ENCODE measurements at regions not wholly inside any gene's neighbourhood (a gene's known extent, or its start where the extent isn't known, plus 50 kb on each side); places are given as distances from the start of the nearest gene placed in this dataset.
"Not testable (repeated sequence)": the region's sequence is repeated elsewhere in the genome, so short reads cannot be mapped to it uniquely, and the experiment has no call there.

- no peak for DNase-seq
These were observed 51.1 kb upstream of the NUDT6 start for GRCh38 chr4:122973465-122973864.

GRCh38 chr4:122976111-122976510 is 53.7 kb upstream of the NUDT6 start:
- no peak for DNase-seq

GRCh38 chr4:122977103-122977502 is 54.7 kb upstream of the NUDT6 start:
- no peak for DNase-seq

- DNase-seq: no peak
These were observed 55.7 kb upstream of the NUDT6 start for GRCh38 chr4:122978109-122978508.

GRCh38 chr4:122978789-122979188 is 56.4 kb upstream of the NUDT6 start:
- no peak for DNase-seq

- no peak for DNase-seq
These were observed 58.5 kb upstream of the NUDT6 start for GRCh38 chr4:122980860-122981259.

- no peak for DNase-seq
These were observed 66.3 kb upstream of the NUDT6 start for GRCh38 chr4:122988696-122989095.

GRCh38 chr4:122990891-122991290 is 68.5 kb upstream of the NUDT6 start:
- no peak for DNase-seq

GRCh38 chr4:122992057-122992456 is 69.7 kb upstream of the NUDT6 start:
- DNase-seq: no peak

GRCh38 chr4:122992641-122993040 is 70.2 kb upstream of the NUDT6 start:
- no peak for DNase-seq

GRCh38 chr4:122996350-122996749 is 74.0 kb upstream of the NUDT6 start:
- DNase-seq: no peak

- peak; percentile 59 for DNase-seq
These were observed 75.2 kb upstream of the NUDT6 start for GRCh38 chr4:122997463-122998101.

GRCh38 chr4:123004079-123004478 is 81.7 kb upstream of the NUDT6 start:
- not testable (repeated sequence) for DNase-seq

- not testable (repeated sequence) for DNase-seq
These were observed 82.7 kb upstream of the NUDT6 start for GRCh38 chr4:123005126-123005525.

GRCh38 chr4:123007679-123008078 is 85.3 kb upstream of the NUDT6 start:
- DNase-seq: no peak

- not testable (repeated sequence) for DNase-seq
These were observed 90.0 kb upstream of the NUDT6 start for GRCh38 chr4:123012416-123012815.

GRCh38 chr4:123014038-123014437 is 91.6 kb upstream of the NUDT6 start:
- no peak for DNase-seq

- no peak for DNase-seq
These were observed 94.7 kb upstream of the NUDT6 start for GRCh38 chr4:123017078-123017477.

- no peak for DNase-seq
These were observed 95.4 kb upstream of the NUDT6 start for GRCh38 chr4:123017636-123018395.

- DNase-seq: no peak
These were observed 96.0 kb upstream of the NUDT6 start for GRCh38 chr4:123018396-123018775.

- DNase-seq: no peak
These were observed 97.9 kb upstream of the NUDT6 start for GRCh38 chr4:123020285-123020684.

GRCh38 chr4:123023647-123024046 is 101.2 kb upstream of the NUDT6 start:
- no peak for DNase-seq

GRCh38 chr4:123024710-123025109 is 102.3 kb upstream of the NUDT6 start:
- DNase-seq: no peak

- DNase-seq: no peak
These were observed 103.0 kb upstream of the NUDT6 start for GRCh38 chr4:123025398-123025797.

GRCh38 chr4:123026015-123026414 is 103.6 kb upstream of the NUDT6 start:
- DNase-seq: peak; percentile 48
